Stimulated activated CD4-positive, alpha-beta T cell treated with anti-CD3 and anti-CD28 coated beads, TNF-alpha, amount 100 ng/mL, for 48 hours (primary cell): ENCODE measurements at regions not wholly inside any gene's neighbourhood (a gene's known extent, or its start where the extent isn't known, plus 50 kb on each side); places are given as distances from the start of the nearest gene placed in this dataset.

Experiments used
- DNase-seq, 3 donors: peaks; one replicate each; pipeline ENCODE4 v3.0.0-alpha.2; 2020; ENCODE audit warnings: low read depth in 3 of 3

DNA sequence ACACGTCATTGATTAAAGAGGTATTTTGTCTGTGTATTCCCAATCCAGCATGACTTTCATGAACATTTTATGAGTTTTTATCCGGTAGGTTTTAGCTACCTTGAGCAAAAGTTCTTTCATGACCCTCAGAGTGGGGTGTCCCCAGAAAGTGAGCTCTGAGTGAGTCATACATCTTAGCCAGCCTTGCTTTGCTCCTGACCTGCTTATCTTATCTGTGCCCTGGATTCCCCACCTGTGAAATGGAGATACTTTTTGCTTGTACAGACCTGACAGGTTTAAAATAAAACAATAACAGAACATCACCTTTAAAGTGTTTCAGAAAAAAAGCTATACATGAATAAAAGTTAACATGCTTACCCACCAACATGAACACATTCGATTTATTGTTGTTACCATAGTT is 202.8 kb upstream of the SOX5 start:
- DNase-seq: no peak

- DNase-seq: no peak
Measured at GRCh38 chr12:24143928-24144327, 194.5 kb upstream of the SOX5 start.

GRCh38 chr12:24139035-24139434 is 189.6 kb upstream of the SOX5 start:
- DNase-seq: no peak

- no peak for DNase-seq
Measured at GRCh38 chr12:24138041-24138440, 188.6 kb upstream of the SOX5 start.

DNA sequence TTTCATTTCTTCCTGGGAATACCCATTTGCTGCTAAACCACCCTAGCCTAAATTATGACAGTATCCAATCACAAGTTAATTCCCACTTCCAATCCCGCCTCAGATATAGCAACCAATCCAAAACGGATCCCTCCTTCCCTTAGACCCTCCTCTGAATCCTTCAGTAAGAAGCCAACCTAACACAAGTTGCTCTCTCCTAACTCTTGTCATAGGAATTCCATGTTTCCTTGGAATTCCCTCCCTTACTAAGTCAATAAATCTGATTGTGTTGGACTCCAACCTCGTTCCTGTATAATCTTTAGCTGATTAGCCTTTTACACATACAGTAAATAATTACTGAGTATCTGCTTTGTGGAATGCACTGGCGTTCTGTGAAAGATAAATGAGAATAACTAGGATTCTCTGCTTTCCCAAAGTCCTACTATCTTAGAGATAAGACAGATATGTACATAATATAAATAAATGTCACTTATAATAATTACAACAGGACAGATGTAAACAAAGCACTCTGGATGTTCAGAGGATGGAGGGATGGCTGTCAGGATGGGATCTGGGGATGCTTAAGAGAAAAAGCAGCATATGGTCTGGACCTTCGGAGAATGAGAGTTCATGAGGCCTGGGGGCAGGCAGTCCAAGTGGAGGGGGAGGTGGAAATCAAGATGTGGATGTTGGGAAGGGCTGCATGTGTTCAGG is 185.8 kb upstream of the SOX5 start:
- no peak for DNase-seq

DNA sequence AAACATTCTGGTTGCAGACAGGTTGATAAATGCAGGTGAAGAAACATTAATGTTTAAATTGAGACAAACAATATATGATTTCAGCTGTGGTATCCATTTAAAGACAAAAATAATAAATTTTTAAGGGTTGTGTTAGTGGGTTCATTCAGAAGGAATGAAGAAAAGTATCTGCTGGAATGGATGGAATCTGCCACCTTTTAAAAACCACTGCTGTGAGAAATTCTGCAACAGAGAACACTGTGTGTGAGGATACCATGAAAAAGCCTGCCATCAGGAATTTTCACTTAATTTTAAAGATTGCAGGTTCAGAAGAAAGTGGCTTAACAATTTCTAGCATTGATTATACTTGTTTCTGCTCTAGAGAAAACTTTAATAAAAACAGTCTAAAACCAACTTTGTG is 184.6 kb upstream of the SOX5 start:
- no peak for DNase-seq

- DNase-seq: no peak
Measured at GRCh38 chr12:24133384-24133783, 183.9 kb upstream of the SOX5 start.

GRCh38 chr12:24127919-24128721 is 178.7 kb upstream of the SOX5 start:
- DNase-seq: no peak

- DNase-seq: no peak
Measured at GRCh38 chr12:24125280-24125679, 175.8 kb upstream of the SOX5 start.

GRCh38 chr12:24121911-24122310 is 172.4 kb upstream of the SOX5 start:
- DNase-seq: no peak

GRCh38 chr12:24118668-24119067 is 169.2 kb upstream of the SOX5 start:
- no peak for DNase-seq

DNA sequence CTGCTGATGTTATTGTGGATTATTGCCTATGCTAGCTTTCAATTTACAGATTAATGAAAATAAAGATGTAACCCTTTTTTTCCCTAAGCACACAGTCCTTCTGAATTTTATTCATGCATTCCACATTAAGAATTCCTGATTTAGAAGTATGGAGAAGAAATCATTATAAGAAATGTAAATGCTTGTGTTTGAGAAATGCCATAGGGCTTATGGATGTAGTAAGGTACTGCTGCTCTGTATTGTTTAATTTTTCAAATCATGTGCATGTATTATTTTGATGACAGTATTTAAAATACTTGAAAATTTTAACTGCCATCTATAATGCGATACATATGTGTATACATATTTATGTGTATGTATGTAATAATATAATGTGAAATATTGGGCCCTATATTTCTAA is 167.1 kb upstream of the SOX5 start:
- DNase-seq: no peak

- DNase-seq: no peak
Measured at GRCh38 chr12:24113701-24114100, 164.2 kb upstream of the SOX5 start.

DNA sequence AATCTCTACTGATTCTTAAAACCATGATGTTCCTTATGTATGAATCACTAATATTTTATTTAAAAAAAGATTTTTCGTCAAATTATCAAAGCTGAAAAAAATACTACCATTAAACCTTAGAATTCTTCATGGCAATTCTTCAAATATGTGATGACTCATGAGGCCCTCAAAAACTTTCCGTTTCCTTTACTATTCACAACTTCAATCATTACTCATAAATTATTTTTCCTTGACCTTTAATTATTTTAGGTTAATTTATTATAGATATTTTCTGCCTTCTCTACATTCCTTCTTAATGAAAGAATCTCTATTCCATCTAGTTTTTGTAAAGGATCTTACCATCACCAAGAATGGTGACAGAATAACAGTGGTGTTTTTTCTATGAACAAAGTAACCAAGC is 162.1 kb upstream of the SOX5 start:
- no peak for DNase-seq

- DNase-seq: no peak
Measured at GRCh38 chr12:24111086-24111485, 161.6 kb upstream of the SOX5 start.

DNA sequence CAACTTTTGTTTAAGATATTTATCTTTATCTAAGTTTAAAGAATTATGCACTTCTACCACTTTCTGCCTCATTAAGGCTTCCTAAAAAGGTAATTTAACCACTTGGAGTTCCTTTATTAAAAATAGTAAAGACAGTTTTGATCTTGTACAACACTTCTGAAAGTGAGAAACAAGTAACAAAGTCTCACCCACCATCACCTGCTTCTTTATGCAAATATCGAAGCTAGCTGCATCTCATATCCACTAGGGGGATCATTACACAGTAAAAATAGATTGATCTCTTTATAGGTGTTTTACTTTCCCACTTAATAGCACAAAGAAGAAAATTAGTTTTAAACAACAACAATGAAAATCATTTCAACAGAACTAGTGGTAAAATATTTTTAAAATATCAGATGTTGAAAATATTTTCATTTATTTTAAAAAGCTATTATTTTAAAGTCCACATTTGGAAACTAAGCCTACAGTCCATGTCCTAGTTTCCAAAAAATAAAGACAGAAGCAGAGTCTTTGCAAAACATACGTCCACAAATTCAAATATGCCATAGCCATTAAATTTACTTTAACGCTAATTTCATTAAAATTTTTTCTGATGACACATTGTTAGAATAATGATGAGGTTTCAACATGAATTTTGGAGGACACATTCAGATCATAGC is 160.0 kb upstream of the SOX5 start:
- no peak for DNase-seq

DNA sequence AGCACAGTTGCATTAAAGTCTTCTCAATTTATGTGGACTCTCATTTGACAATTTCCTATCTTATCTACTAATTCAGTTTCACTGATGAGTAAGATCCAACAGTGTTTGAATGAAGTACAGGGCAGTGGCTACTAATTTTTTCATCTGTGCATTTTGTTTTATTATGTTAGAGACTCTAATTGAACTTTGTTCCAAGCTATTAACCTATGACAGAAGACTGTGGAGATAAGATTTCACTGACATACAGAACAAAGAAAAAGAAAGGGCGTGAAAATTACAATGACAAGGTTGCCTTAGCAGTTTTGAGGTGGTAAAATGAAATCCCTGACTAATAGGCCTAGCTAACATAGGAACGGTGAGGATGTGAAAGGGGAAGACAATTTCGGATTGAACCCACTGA is 153.2 kb upstream of the SOX5 start:
- DNase-seq: no peak

- DNase-seq: no peak
Measured at GRCh38 chr12:24099576-24099975, 150.1 kb upstream of the SOX5 start.

GRCh38 chr12:24095245-24095644 is 145.8 kb upstream of the SOX5 start:
- no peak for DNase-seq

- no peak for DNase-seq
Measured at GRCh38 chr12:24089510-24089890, 140.0 kb upstream of the SOX5 start.

DNA sequence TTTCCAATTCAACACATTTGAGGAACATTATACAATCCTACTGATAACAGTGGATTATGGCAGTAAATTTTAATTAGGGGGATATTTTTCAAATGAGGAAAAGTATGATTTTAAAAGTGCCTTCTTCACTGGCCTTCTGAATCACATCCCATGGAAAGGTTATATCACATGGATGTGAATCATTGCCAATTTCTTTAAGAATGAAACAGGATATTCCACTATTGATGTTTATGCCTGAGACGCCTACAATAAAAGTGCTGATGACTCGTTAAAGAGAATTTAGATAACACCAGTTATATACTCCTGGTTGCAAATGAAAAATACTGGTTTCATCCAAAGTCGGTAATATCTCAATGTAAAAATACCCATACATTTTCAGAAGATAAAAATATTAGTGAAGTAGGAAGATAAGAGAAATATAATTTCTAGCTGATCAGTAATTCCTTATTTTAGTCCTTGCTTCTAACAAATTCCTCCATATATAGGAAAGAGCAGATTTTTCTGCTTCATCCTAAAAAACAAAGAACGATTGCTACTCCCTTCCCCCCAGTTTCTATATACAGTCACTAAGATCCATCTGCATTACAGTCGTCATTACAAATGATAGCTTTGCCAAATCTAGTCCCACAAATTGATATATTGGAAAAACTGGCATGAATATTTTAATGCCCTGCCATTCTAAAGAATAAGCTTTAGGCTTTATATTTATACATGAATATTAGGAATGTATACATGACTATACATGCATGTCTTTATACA is 139.5 kb upstream of the SOX5 start:
- no peak for DNase-seq

GRCh38 chr12:24087294-24087693 is 137.8 kb upstream of the SOX5 start:
- DNase-seq: no peak
